ENCODE measurements at regions not wholly inside any gene's neighbourhood (a gene's known extent, or its start where the extent isn't known, plus 50 kb on each side); places are given as distances from the start of the nearest gene placed in this dataset.

DNA sequence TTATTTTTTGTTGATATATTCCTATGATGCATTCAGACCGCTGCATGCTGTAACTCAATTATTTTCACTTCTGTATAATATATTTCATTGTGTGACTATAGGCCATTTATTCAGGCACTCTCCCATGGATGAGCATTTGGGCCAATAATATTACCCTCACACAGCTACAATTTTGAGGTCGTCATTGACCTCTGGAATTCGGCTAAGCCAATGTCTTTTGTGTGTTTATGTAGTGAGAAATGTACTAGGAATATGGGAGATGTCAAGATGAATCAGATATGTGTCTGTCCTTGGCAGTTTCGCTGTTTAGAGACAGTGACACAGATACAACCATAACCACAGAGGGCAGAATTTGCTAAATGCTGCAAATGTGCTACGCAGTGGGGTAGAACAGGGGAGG, 474.2 kb downstream of the ADRA2A start:
- intact Hi-C loops (cut with DNase I), result no loop called here
- Histone ChIP-seq H3K36me3 (no peaks in the 10 kb centered on the region), H3K4me1 (ENCODE audit: insufficient read depth) (no peaks in the 10 kb centered on the region), H3K9me3 (no peaks in the 10 kb centered on the region), H3K27me3 (no peaks in the 10 kb centered on the region), H3K4me3 (no peak overlapping the region), H3K27ac (no peak overlapping the region)
- no peak for TF ChIP-seq EP300 (IDR thresholded peaks at IDR 0.05)
- TF ChIP-seq POLR2A (IDR thresholded peaks at IDR 0.05), result no peak
- TF ChIP-seq, protein P1, sequence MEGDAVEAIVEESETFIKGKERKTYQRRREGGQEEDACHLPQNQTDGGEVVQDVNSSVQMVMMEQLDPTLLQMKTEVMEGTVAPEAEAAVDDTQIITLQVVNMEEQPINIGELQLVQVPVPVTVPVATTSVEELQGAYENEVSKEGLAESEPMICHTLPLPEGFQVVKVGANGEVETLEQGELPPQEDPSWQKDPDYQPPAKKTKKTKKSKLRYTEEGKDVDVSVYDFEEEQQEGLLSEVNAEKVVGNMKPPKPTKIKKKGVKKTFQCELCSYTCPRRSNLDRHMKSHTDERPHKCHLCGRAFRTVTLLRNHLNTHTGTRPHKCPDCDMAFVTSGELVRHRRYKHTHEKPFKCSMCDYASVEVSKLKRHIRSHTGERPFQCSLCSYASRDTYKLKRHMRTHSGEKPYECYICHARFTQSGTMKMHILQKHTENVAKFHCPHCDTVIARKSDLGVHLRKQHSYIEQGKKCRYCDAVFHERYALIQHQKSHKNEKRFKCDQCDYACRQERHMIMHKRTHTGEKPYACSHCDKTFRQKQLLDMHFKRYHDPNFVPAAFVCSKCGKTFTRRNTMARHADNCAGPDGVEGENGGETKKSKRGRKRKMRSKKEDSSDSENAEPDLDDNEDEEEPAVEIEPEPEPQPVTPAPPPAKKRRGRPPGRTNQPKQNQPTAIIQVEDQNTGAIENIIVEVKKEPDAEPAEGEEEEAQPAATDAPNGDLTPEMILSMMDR (IDR thresholded peaks at IDR 0.05), result no peak
- DNase-seq, result no peak
- WGBS, 3 donors, result 60 to 74% (median 66%) methylated on average over 5 of the region's 5 CpGs

DNA sequence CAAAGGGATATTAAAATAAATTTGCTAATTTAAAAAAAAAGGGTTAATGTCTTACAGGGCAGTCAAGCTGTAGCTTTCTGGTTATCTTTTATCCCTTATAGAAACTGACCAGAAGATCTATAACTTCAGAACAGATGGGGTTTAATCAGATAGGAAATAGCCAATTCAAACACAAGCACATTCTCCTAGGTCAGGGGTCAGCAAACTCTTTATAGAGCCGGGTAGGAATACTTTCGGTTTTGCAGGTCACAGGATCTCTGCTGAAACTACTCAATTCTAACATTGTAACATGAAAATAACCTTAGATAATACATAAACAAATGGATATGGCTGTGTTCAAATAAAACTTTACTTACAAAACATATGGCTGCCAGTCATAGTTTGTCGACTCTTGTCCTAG, 479.8 kb downstream of the ADRA2A start:
- Histone ChIP-seq H3K4me1 (ENCODE audit: insufficient read depth) (no peaks in the 10 kb centered on the region), H3K4me3 (no peak overlapping the region), H3K9me3 (no peaks in the 10 kb centered on the region), H3K36me3 (no peaks in the 10 kb centered on the region), H3K27me3 (no peaks in the 10 kb centered on the region), H3K27ac (no peak overlapping the region)
- DNase-seq, result no peak
- intact Hi-C loops (cut with DNase I), result no loop called here
- TF ChIP-seq POLR2A (IDR thresholded peaks at IDR 0.05), result no peak
- TF ChIP-seq EP300 (IDR thresholded peaks at IDR 0.05), result no peak
- TF ChIP-seq, protein P1 (IDR thresholded peaks at IDR 0.05), result no peak
- WGBS, 3 donors, result 55 to 68% (median 59%) methylated on average over 3 of the region's 3 CpGs

DNA sequence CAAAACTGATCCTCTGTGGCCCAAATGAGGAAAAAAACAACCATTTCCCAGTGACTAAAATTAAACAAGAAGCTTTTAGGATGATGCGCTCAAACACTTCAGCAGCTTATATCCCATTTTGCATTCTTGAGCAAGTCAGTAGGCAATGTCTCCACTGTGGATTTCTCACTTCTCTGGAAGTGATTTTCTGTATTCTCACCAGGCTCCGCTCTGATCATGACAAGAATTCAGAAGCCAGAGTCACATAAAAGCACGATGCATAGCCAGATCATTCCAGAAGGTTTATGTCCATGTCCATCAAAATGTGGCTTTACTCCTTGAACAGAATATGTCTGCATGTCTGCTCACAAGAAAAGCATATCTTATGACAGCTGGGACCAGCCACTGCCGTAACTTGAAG, 481.4 kb downstream of the ADRA2A start:
- Histone ChIP-seq H3K36me3 (no peaks in the 10 kb centered on the region), H3K4me3 (no peak overlapping the region), H3K9me3 (no peaks in the 10 kb centered on the region), H3K27me3 (no peaks in the 10 kb centered on the region), H3K27ac (no peak overlapping the region), H3K4me1 (ENCODE audit: insufficient read depth) (no peaks in the 10 kb centered on the region)
- no peak for TF ChIP-seq EP300 (IDR thresholded peaks at IDR 0.05)
- TF ChIP-seq, protein P1 (IDR thresholded peaks at IDR 0.05), result no peak
- no peak for TF ChIP-seq POLR2A (IDR thresholded peaks at IDR 0.05)
- DNase-seq, result no peak
- 93 to 94% (median 93%) methylated on average over 4 of the region's 4 CpGs for WGBS, 3 donors
- intact Hi-C loops (cut with DNase I), result no loop called here

DNA sequence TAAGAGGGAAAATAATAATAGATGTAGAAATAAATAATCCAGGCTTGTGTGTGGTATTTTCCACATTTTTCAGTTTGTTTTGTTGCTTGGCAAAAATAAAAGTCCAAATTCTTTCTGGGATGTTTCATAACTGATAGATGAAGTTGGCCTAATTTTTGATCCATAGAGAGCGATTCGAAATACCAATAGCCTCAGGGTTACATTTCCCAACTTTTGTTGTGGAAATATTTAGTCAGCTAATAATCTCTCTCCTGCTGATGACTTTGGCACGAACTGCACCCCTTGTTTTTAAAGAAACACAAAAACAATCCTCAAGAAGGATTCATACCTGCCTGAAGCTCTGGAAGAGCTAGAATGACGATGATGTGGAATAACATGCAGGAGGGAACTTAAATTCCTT, 483.2 kb downstream of the ADRA2A start:
- no peaks in the 10 kb centered on the region for H3K27me3 ChIP-seq
- intact Hi-C loops (cut with DNase I), result no loop called here
- H3K9me3 ChIP-seq, result no peaks in the 10 kb centered on the region
- no peaks in the 10 kb centered on the region for H3K4me1 ChIP-seq (ENCODE audit: insufficient read depth)
- 10 to 21% (median 13%) methylated on average over 4 of the region's 4 CpGs for WGBS, 3 donors
- H3K27ac ChIP-seq, result no peak overlapping the region
- H3K4me3 ChIP-seq, result no peak overlapping the region
- DNase-seq, result no peak
- no peaks in the 10 kb centered on the region for H3K36me3 ChIP-seq
- TF ChIP-seq EP300 (IDR thresholded peaks at IDR 0.05), result no peak
- TF ChIP-seq, protein P1 (IDR thresholded peaks at IDR 0.05), result no peak

DNA sequence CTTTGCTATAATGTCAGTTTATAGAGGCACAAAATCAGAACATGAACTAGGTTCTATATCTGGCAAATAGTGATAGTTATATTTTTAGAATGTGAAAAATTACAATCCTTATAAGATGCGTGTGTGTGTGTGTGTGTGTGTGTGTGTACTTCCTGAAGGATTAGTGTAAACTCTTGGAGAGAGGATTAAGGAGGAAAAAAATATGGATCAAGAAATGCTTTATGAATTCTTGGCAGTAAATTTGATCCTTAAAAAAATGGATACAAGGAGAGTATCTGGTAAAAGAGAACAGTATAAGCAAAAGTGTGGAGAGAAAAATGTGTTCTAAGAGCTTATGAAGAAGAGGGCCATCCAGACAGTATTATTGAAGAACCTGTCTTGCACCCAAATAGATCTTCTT, 484.3 kb downstream of the ADRA2A start:
- no peaks in the 10 kb centered on the region for H3K9me3 ChIP-seq
- H3K4me3 ChIP-seq, result no peak overlapping the region
- DNase-seq, result no peak
- no peaks in the 10 kb centered on the region for H3K4me1 ChIP-seq (ENCODE audit: insufficient read depth)
- 21 to 57% (median 53%) methylated on average over 1 of the region's 1 CpG for WGBS, 3 donors
- no peaks in the 10 kb centered on the region for H3K27me3 ChIP-seq
- no peaks in the 10 kb centered on the region for H3K36me3 ChIP-seq
- no peak for TF ChIP-seq POLR2A (IDR thresholded peaks at IDR 0.05)
- TF ChIP-seq EP300 (IDR thresholded peaks at IDR 0.05), result no peak
- TF ChIP-seq, protein P1 (IDR thresholded peaks at IDR 0.05), result no peak
- no peak overlapping the region for H3K27ac ChIP-seq
- intact Hi-C loops (cut with DNase I), result no loop called here
